AG04449 (cell line): ENCODE measurements at regions not wholly inside any gene's neighbourhood (a gene's known extent, or its start where the extent isn't known, plus 50 kb on each side); places are given as distances from the start of the nearest gene placed in this dataset.

Experiments
- CTCF ChIA-PET: fragments of 350-600 bp; formaldehyde crosslinking; extraction: SDS; loops from one replicate; lab custom pipeline; 2021; ENCODE audit warnings: antibody characterized with exemption; lab: Yijun Ruan, JAX
- POLR2A ChIA-PET: fragments of 400-600, 350-600 bp; formaldehyde crosslinking; extraction: SDS; loops from one replicate; lab custom pipeline; 2020; ENCODE audit warnings: antibody characterized with exemption, inconsistent platforms; lab: Yijun Ruan, JAX
- DNase-seq: peaks from one replicate; pipeline ENCODE4 v3.0.0-alpha.2; 2010; ENCODE audit warnings: low read depth, low spot score
- H3K4me3 ChIP-seq: 2 replicates; pipeline ENCODE4 v1.5.1; 2011; ENCODE audit warnings: low read depth, mild to moderate bottlenecking, control low read depth, low read length
- CTCF ChIP-seq: IDR thresholded peaks from one replicate; pipeline ENCODE4 v1.5.1; 2011; ENCODE audit warnings: mild to moderate bottlenecking, moderate library complexity, low read length, control low read depth, inconsistent platforms; ENCODE audit not compliant: insufficient read depth; ENCODE audit errors: missing control alignments

DNA sequence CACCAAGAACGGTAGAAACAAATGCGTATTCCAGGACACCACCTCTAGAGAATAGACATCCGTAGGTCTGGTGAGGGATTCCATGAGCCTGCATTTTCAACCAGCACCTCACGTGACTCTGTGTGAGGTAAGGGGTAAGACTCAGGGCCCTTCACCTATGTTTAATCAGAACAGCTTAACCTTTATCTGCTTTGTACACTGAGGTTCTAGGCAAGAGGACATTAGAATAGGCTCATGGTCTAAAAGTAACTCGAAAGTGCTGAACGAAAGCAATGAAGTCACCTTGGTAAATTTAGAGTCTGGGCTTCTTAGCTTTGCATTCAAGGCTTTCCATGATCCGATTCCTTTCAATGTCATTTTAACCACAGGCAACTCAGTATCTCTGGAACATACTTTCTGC lies 270.5 kb upstream of the CADM1 start:
- no peak for DNase-seq
- CTCF ChIA-PET, result no interaction called here
- POLR2A ChIA-PET, result no interaction called here
- no peak for TF ChIP-seq CTCF
- H3K4me3 ChIP-seq, result no peak overlapping the region

GRCh38 chr11:115769891-115770290 lies 265.7 kb upstream of the CADM1 start:
- ChIA-PET POLR2A (no interaction called here), CTCF (no interaction called here)
- no peak overlapping the region for H3K4me3 ChIP-seq
- DNase-seq, result no peak
- no peak for TF ChIP-seq CTCF

- no peak for DNase-seq
- H3K4me3 ChIP-seq, result no peak overlapping the region
- no peak for TF ChIP-seq CTCF
- CTCF ChIA-PET, result no interaction called here
- POLR2A ChIA-PET, result no interaction called here
Observed at GRCh38 chr11:115767883-115768282, 263.7 kb upstream of the CADM1 start.

DNA sequence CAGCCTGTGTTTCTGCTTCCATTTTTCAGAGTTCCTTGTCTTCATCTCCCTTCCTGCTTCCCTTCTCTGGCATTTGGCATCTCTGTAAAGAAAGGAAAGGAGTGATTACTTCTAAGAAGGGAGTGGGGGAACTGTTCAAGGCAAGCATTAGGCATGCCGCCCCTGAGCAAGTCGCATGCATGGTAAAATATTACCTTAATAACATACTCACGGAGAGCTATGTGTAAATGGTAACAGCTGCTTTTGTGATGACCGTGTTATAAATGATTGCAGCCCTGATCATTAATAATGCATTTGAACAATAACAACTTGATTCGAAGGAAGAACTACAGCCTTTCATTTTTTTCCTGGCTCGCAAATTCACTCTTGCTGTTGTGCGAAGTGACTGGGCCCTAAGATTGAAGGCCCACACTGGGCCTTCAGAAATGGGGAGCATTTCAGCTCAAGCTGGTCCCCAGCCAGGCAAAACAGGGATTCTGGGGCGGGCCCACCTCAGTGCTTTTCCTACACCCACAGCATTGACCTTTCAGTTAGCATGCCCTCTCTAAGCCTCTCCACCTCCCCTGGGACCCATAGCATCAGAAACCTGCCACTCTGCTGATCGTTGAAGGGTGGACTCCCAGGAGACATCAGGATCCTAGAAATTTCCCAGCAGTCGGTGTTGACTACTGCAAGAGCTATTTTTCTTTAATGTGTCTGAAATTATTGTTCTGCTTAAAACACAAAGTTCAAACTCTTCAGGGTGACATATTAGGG lies 263.0 kb upstream of the CADM1 start:
- POLR2A ChIA-PET, result no interaction called here
- no peak for TF ChIP-seq CTCF
- no peak overlapping the region for H3K4me3 ChIP-seq
- CTCF ChIA-PET, result no interaction called here
- no peak for DNase-seq

GRCh38 chr11:115766561-115766960 lies 262.3 kb upstream of the CADM1 start:
- TF ChIP-seq CTCF, result no peak
- POLR2A ChIA-PET, result no interaction called here
- H3K4me3 ChIP-seq, result no peak overlapping the region
- no peak for DNase-seq
- CTCF ChIA-PET, result no interaction called here

DNA sequence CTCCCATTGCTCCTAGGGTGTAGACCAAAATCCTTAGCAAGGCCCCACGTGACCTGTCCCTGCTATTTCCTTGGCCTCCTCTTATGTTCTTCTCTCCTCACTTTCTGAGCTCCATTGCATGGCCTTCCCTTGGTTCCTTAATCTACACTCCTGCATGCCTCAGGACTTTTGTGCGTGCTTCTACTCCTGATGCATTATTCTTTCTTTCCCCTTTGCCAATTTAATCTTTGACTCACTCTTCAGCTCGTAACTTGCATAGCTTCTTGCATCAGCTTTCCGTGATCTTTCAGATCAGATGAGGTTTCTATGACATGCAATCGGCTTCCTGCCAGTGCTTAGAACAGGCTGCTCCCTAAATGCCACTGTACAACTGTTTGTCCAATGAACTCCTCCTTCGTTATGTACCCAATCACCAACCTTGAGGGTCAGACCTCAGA lies 261.6 kb upstream of the CADM1 start:
- H3K4me3 ChIP-seq, result no peak overlapping the region
- ChIA-PET POLR2A (no interaction called here), CTCF (interaction anchor here (1.0 kb wide), 1 partner anchor 8 kb away, joined by 4 read pairs; no protein-coding TSS in a partner anchor)
- no peak for DNase-seq
- no peak for TF ChIP-seq CTCF
